WERI-Rb-1 (cell line): ENCODE measurements at regions not wholly inside any gene's neighbourhood (a gene's known extent, or its start where the extent isn't known, plus 50 kb on each side); places are given as distances from the start of the nearest gene placed in this dataset.

Experiments
- DNase-seq: peaks from one replicate; pipeline ENCODE4 v3.0.0-alpha.2; 2020
- H3K27ac ChIP-seq: fragments of 250-450 bp; sonication (Bioruptor Pico); 2 replicates; pipeline ENCODE4 v1.5.1; 2020; ENCODE audit warnings: mild to moderate bottlenecking, moderate library complexity
- H3K27me3 ChIP-seq: fragments of 250-450 bp; sonication (Bioruptor Pico); 2 replicates; pipeline ENCODE4 v1.5.1; 2021; ENCODE audit warnings: mild to moderate bottlenecking, low read depth, moderate library complexity; ENCODE audit not compliant: insufficient read depth, severe bottlenecking
- H3K36me3 ChIP-seq: fragments of 250-450 bp; sonication (Bioruptor Pico); 2 replicates; pipeline ENCODE4 v1.5.1; 2020; ENCODE audit warnings: mild to moderate bottlenecking, moderate library complexity
- H3K4me3 ChIP-seq: 2 replicates; pipeline ENCODE4 v1.5.1; 2011; ENCODE audit warnings: low read depth, mild to moderate bottlenecking, control low read depth, low read length
- H3K9me3 ChIP-seq: fragments of 250-450 bp; sonication (Bioruptor Pico); 2 replicates; pipeline ENCODE4 v1.5.1; 2021; ENCODE audit warnings: mild to moderate bottlenecking, moderate library complexity; ENCODE audit not compliant: severe bottlenecking
- TF ChIP-seq, protein P1 (sequence below): IDR thresholded peaks from 2 replicates; pipeline ENCODE4 v1.5.1; 2011; ENCODE audit warnings: low read depth, mild to moderate bottlenecking, control low read depth, inconsistent platforms, low read length

GRCh38 chr2:84249140-84249539 is 209.9 kb downstream of the SUCLG1 start:
- Histone ChIP-seq H3K4me3 (no peak overlapping the region), H3K27me3 (no peaks in the 10 kb centered on the region), H3K36me3 (no peaks in the 10 kb centered on the region), H3K27ac (no peak overlapping the region), H3K9me3 (no peaks in the 10 kb centered on the region)
- no peak for DNase-seq
- TF ChIP-seq, protein P1, sequence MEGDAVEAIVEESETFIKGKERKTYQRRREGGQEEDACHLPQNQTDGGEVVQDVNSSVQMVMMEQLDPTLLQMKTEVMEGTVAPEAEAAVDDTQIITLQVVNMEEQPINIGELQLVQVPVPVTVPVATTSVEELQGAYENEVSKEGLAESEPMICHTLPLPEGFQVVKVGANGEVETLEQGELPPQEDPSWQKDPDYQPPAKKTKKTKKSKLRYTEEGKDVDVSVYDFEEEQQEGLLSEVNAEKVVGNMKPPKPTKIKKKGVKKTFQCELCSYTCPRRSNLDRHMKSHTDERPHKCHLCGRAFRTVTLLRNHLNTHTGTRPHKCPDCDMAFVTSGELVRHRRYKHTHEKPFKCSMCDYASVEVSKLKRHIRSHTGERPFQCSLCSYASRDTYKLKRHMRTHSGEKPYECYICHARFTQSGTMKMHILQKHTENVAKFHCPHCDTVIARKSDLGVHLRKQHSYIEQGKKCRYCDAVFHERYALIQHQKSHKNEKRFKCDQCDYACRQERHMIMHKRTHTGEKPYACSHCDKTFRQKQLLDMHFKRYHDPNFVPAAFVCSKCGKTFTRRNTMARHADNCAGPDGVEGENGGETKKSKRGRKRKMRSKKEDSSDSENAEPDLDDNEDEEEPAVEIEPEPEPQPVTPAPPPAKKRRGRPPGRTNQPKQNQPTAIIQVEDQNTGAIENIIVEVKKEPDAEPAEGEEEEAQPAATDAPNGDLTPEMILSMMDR = no peak

- no peak for DNase-seq
- no peak overlapping the region for H3K4me3 ChIP-seq
- H3K36me3 ChIP-seq = no peaks in the 10 kb centered on the region
- H3K27me3 ChIP-seq = no peaks in the 10 kb centered on the region
- TF ChIP-seq, protein P1 = no peak
- H3K27ac ChIP-seq = no peak overlapping the region
- no peaks in the 10 kb centered on the region for H3K9me3 ChIP-seq
Observed at GRCh38 chr2:84247532-84247931, 211.5 kb downstream of the SUCLG1 start.

DNA sequence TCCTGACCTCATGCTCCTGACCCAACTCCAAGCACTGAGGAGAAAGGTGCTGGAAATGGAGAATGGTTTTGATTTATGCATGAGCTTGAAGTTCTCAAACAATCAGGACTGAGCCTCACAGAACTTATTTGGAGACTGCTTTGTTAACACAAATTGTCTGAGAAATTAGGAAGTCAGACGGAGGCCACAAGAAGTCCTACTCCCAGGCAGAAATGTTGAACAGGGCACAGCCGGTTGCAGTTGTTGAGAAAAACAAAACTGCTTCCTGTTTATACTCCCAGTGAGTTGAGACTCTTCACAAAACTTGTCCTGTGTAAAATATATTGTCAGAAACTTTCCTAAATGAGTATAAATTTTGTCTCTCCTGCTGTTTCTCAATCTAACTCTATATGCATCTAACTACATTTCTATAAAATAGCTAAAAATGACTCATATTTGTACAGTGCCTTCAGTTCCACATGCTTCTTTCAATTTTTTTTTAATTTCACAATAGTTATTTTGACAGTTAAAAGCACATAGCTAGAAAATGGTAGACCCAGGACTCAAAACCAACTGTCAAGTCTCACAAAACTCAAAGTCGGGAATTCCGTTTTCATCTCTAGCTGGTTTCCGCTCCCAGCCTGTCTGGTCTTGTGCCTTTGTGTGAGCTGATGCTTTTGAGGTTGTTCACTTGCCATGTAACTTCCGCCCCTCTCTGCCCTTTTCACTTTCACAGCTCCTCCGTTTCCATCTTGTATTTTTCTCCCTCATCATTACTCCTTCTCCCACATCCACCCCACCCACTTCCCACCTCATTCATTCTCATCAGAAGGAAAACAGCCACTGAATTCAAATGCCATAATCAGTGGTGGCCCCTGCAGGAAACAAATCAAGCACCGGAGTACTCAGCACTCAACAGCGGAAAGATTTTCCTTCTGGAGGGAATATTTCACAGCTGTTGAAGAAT is 215.0 kb downstream of the SUCLG1 start:
- TF ChIP-seq, protein P1 = no peak
- H3K9me3 ChIP-seq = no peaks in the 10 kb centered on the region
- H3K27me3 ChIP-seq = no peaks in the 10 kb centered on the region
- no peak overlapping the region for H3K27ac ChIP-seq
- DNase-seq = no peak
- no peak overlapping the region for H3K4me3 ChIP-seq
- no peaks in the 10 kb centered on the region for H3K36me3 ChIP-seq

DNA sequence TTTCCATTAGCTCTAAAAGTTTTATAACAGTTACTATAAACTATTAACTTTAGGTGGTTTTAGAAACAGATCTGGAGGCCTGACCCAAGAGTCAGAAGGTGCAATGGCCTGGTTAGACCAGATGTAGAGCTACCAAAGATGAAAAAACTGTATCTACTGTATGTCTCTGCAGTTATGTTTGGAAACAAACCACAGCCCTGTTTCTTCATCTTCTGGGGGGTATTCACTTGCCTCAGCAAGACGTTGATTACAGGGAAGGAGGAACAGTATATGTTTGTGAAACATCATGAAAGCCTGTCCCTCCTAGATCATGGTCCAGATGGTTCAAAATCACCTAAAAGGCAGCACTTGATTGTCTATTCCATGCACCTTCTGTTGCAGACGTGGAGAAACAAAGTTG is 220.2 kb downstream of the SUCLG1 start:
- no peaks in the 10 kb centered on the region for H3K36me3 ChIP-seq
- TF ChIP-seq, protein P1 = no peak
- no peak overlapping the region for H3K27ac ChIP-seq
- no peak overlapping the region for H3K4me3 ChIP-seq
- no peak for DNase-seq
- no peaks in the 10 kb centered on the region for H3K27me3 ChIP-seq
- H3K9me3 ChIP-seq = no peaks in the 10 kb centered on the region

- H3K4me3 ChIP-seq = no peak overlapping the region
- no peaks in the 10 kb centered on the region for H3K27me3 ChIP-seq
- no peaks in the 10 kb centered on the region for H3K9me3 ChIP-seq
- TF ChIP-seq, protein P1 = no peak
- no peaks in the 10 kb centered on the region for H3K36me3 ChIP-seq
- H3K27ac ChIP-seq = no peak overlapping the region
- no peak for DNase-seq
Observed at GRCh38 chr2:84236288-84236687, 222.8 kb downstream of the SUCLG1 start.
